COLO829 (cell line): ENCODE measurements at regions not wholly inside any gene's neighbourhood (a gene's known extent, or its start where the extent isn't known, plus 50 kb on each side); places are given as distances from the start of the nearest gene placed in this dataset.

Source experiments
- DNase-seq: peaks from one replicate; pipeline ENCODE4 v3.0.0; 2012; ENCODE audit warnings: low spot score

DNA sequence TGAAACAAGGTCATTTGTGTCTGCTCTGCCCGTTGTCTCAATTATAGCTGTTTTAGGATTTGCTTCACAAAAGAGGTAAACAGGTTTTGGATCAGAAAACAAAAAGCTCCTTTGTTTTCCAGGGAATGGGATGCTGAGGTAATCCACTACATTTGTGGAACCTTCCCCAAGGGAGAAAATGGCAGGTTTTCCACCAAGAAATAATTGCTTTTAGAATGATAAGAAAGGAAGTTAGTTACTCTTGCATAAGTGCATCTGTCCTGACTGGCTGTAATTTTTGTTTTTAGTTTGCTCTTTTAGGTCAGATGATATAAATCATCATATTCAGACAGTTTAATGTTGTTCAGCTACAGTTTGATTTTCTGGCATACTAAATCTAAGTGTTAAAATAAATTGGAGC lies 198.5 kb upstream of the COL8A1 start:
- peak; percentile 69 for DNase-seq

DNA sequence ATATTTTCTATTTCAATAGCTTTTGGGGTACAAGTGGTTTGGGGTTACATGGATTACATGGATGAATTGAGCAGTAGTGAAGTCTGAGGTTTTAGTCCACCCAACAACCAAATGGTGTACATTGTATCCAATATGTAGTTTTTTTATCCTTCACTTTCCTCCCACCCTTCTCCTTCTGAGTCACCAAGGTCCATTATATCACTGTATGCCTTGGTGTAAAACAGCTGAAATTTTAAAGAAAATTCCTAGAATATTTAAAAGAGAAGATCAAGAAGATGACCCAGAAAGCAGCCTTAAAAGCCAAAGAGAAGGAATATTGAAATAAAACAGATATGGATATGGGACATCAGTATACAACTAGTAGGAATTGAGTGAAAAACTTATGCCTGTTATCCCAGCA lies 204.2 kb upstream of the COL8A1 start:
- no peak for DNase-seq

- no peak for DNase-seq
Measured at GRCh38 chr3:99430348-99431134, 207.9 kb upstream of the COL8A1 start.

- DNase-seq = no peak
Measured at GRCh38 chr3:99429502-99429901, 208.9 kb upstream of the COL8A1 start.

DNA sequence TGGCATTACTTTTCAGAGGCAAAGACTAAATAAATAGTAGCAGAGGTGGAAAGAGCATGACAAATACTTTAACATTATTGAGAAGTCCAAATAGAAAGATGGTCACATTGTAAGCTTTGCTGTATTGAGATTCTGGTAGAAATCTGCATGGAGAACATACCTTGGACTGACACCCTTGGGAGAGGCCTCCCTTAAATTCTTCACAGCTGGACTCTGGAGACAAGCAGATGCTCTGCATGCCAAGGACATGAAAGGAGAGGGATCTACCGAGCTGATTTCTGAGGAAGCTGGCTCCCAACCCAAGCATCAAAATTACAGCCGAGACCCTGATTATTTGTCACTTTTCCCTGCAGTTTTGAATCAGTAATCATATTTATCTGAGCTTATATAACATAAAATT lies 212.5 kb upstream of the COL8A1 start:
- DNase-seq = no peak

DNA sequence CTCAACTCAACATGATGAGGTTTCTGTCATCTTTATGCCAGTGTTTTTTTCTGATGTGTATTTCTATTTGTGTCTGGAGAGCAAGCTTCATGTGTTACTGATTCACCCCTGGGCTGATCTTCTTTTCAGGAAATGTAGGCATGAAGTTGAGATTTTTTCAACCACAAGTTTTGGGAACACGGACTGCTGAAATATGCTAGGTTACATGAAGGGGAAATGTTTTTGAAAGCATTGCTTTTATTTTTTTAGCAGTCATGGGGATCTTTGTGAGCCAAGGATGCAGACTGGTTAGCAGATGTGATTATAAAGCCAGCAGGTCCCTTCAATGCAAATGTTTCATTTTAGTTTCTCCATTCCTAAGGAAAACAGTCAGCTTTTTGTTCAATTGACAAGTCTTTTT lies 219.3 kb upstream of the COL8A1 start:
- DNase-seq = peak; percentile 44

DNA sequence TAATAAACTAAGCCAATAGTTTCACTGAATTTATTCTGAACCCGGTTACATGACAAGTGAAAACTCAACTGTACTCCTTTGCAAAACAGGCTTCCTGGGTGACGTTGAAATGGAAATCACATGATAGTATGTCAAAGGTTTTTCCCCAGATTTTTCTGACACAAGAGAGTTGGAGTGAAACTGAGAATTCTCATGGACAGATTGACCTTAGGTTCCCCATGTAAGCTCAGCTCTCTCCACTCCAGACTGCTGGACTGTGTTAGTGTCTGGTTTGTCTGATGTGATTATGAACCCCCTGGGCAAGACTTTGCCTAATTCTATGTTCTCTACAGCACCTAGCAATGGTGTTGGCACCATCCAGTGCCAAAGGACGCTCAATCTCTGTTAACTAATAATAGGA lies 219.7 kb upstream of the COL8A1 start:
- DNase-seq = no peak

DNA sequence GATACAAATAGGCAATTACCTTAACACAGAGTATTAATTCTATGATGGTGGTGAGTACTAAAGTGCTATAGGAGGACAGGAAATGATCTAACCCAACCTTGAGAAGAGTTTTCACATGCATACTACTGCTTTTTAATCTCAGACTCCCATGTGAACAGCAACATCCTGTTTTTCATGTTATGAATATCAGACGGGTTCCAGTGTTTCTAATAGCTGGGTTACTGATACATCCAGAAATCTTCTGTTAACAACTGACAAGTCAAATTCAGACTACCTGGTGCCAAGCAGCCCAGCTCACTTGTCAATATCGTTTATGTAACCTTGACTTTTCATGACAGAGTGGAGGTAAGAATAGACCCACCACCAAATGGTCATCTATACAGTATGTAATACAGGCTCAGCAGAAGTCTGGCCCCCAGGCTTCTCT lies 220.2 kb upstream of the COL8A1 start:
- no peak for DNase-seq

GRCh38 chr3:99413504-99413903 lies 224.9 kb upstream of the COL8A1 start:
- peak; percentile 33 for DNase-seq

GRCh38 chr3:99410789-99411311 lies 227.5 kb upstream of the COL8A1 start:
- peak; percentile 70 for DNase-seq

DNA sequence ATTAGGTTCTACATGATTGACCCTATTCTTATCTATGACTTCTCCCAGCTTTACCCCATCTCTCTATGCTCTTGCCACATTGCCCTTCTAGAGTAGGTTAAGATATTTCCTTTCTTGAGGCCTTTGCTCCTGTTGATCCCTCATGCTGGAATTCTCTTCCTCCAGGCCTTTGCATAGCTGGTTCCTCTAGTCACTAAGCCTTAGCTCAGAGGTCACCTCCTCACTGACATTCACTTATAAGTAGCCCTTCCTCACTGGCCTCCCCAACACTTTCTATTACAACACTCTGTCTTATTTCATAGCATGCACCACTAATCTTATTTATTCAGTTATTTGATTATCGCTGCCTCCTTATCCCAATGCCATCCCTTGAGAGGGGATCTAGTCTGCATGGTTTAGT lies 228.4 kb upstream of the COL8A1 start:
- no peak for DNase-seq

GRCh38 chr3:99407257-99407656 lies 231.1 kb upstream of the COL8A1 start:
- no peak for DNase-seq

- DNase-seq = no peak
Measured at GRCh38 chr3:99402755-99403154, 235.6 kb upstream of the COL8A1 start.

- DNase-seq = no peak
Measured at GRCh38 chr3:99400352-99400751, 238.0 kb upstream of the COL8A1 start.

- DNase-seq = no peak
Measured at GRCh38 chr3:99396651-99397275, 241.6 kb upstream of the COL8A1 start.

- DNase-seq = no peak
Measured at GRCh38 chr3:99394831-99395778, 243.3 kb upstream of the COL8A1 start.

DNA sequence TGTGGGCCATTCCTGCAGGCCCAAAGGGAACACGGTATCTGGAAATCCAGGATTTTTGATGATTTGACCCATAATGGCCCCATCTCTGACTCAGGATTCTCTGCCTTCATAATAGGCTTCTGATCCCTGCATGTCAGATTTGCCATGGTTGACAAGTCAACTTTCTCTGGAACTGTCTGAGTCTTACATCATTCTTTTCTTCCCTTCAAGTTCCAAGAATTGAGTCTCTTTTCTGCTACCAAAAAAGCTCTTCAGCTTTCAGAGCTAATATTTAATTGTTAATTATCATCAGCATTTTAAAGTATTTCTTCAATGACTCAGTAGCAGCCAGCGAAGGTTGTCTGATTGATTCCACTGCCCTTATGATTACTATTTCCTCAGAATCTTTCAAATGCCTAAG lies 244.4 kb upstream of the COL8A1 start:
- no peak for DNase-seq

GRCh38 chr3:99388780-99389179 lies 249.6 kb upstream of the COL8A1 start:
- DNase-seq = no peak

GRCh38 chr3:99384596-99384995 lies 253.8 kb upstream of the COL8A1 start:
- DNase-seq = peak; percentile 34

DNA sequence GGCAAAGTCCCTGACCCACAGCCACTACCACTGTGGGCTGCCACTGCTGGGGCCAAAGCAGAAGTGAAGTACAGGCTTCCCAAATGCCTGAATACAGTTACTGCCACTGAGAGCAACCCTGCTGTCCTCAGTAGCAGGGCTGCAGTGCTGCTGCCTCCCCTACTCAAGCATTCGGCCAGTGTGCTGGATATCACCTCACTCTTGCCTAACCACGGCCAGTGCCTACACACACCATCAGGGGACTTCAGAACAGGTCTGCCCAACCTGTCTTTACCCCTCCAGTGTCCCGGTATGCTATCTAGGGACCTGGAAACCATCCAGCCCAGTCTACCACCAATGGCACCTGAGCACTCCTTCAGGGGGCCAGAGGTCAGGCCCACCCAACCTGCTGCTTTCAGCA lies 261.5 kb upstream of the COL8A1 start:
- no peak for DNase-seq

GRCh38 chr3:99373846-99374210 lies 264.6 kb upstream of the COL8A1 start:
- no peak for DNase-seq

GRCh38 chr3:99373088-99373845 lies 265.1 kb upstream of the COL8A1 start:
- no peak for DNase-seq
